ENCODE measurements at regions not wholly inside any gene's neighbourhood (a gene's known extent, or its start where the extent isn't known, plus 50 kb on each side); places are given as distances from the start of the nearest gene placed in this dataset.

DNA sequence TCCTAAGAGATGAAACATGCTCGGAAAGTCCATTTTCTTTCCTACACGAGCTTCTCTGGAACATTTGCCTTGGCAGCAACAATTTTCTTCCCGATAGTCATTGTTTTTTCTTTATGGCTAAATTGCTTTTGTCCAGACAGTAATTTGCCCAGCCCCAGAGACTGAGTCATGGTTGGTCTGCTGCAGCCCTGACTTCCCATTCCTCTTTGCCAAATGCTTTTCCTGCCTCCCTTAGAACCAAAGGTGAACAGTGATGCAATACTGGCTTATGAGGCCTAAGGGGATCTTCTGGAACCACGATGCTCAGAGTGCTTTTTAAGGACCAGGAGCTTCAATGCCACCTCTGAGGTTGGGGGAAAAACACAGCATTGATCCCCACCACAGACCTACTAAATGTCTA is 1599.6 kb upstream of the TMEM132C start:
- no peak overlapping the region for H4K91ac ChIP-seq (ENCODE audit: low read depth, low read length, poor library complexity)
- no peak for DNase-seq (ENCODE audit: low spot score)

GRCh38 chr12:126668538-126668937 is 1598.4 kb upstream of the TMEM132C start:
- Histone ChIP-seq H3K27ac (replicated peaks; ENCODE audit: low read length) (no peak overlapping the region), H3K9ac (ENCODE audit: low read depth, low read length, poor library complexity) (no peak overlapping the region), H3K27me3 (ENCODE audit: control insufficient read depth in 3 of 3, insufficient read depth in 3 of 3, low read depth in 1 of 3, low read length in 3 of 3) (no peaks in the 10 kb centered on the region), H2BK12ac (ENCODE audit: low read length) (no peak overlapping the region), H4K91ac (ENCODE audit: low read depth, low read length, poor library complexity) (no peak overlapping the region), H2BK15ac (ENCODE audit: low read length) (no peak overlapping the region), H3K9me3 (replicated peaks in 1 of 2; ENCODE audit: control insufficient read depth in 2 of 2, insufficient read depth in 1 of 2, low read depth in 1 of 2, low read length in 2 of 2) (no peaks in the 10 kb centered on the region), H3K4me3 (ENCODE audit: low read length in 2 of 2) (no peak overlapping the region), H3K4ac (ENCODE audit: low read length) (no peak overlapping the region), H3K36me3 (replicated peaks in 1 of 2; ENCODE audit: control insufficient read depth in 2 of 2, insufficient read depth in 2 of 2, low read length in 2 of 2) (no peaks in the 10 kb centered on the region), H3K4me1 (ENCODE audit: control insufficient read depth in 2 of 2, insufficient read depth in 1 of 2, low read depth in 1 of 2, low read length in 2 of 2) (no peaks in the 10 kb centered on the region), H3K23ac (ENCODE audit: low read depth, low read length, poor library complexity) (no peak overlapping the region), H4K8ac (ENCODE audit: low read depth, low read length) (no peak overlapping the region), H3K4me2 (ENCODE audit: insufficient read depth, low read length, poor library complexity, severe bottlenecking) (no peak overlapping the region), H2BK5ac (ENCODE audit: low read length) (no peak overlapping the region), H3K18ac (ENCODE audit: low read length) (no peak overlapping the region), H3K79me1 (ENCODE audit: low read depth, low read length) (no peaks in the 10 kb centered on the region), H2AK5ac (ENCODE audit: low read depth, low read length) (no peak overlapping the region), H2BK120ac (ENCODE audit: low read depth, low read length) (no peak overlapping the region), H3K14ac (ENCODE audit: low read length) (no peak overlapping the region), H2AFZ (ENCODE audit: low read length) (no peak overlapping the region)
- DNase-seq (ENCODE audit: low spot score) = no peak
- WGBS, 2 donors (ENCODE audit: extremely low coverage in 2 of 2, insufficient read length in 2 of 2, insufficient replicate concordance in 1 of 2) = no CpG with 5 or more reads among the region's 1 CpG

More for the DNA sequence above, 1599.6 kb upstream of the TMEM132C start:
- Histone ChIP-seq H3K14ac (ENCODE audit: low read length) (no peak overlapping the region), H3K18ac (ENCODE audit: low read length) (no peak overlapping the region), H2AFZ (ENCODE audit: low read length) (no peak overlapping the region), H3K4me2 (ENCODE audit: insufficient read depth, low read length, poor library complexity, severe bottlenecking) (no peak overlapping the region), H3K4ac (ENCODE audit: low read length) (no peak overlapping the region), H3K27ac (replicated peaks; ENCODE audit: low read length) (no peak overlapping the region), H2BK12ac (ENCODE audit: low read length) (no peak overlapping the region), H3K27me3 (ENCODE audit: control insufficient read depth in 3 of 3, insufficient read depth in 3 of 3, low read depth in 1 of 3, low read length in 3 of 3) (no peaks in the 10 kb centered on the region), H3K9ac (ENCODE audit: low read depth, low read length, poor library complexity) (no peak overlapping the region), H3K36me3 (replicated peaks in 1 of 2; ENCODE audit: control insufficient read depth in 2 of 2, insufficient read depth in 2 of 2, low read length in 2 of 2) (no peaks in the 10 kb centered on the region), H2BK15ac (ENCODE audit: low read length) (no peak overlapping the region), H3K79me1 (ENCODE audit: low read depth, low read length) (no peaks in the 10 kb centered on the region), H3K4me3 (ENCODE audit: low read length in 2 of 2) (no peak overlapping the region), H3K4me1 (ENCODE audit: control insufficient read depth in 2 of 2, insufficient read depth in 1 of 2, low read depth in 1 of 2, low read length in 2 of 2) (no peaks in the 10 kb centered on the region), H2BK120ac (ENCODE audit: low read depth, low read length) (no peak overlapping the region), H2AK5ac (ENCODE audit: low read depth, low read length) (no peak overlapping the region), H3K23ac (ENCODE audit: low read depth, low read length, poor library complexity) (no peak overlapping the region), H3K9me3 (replicated peaks in 1 of 2; ENCODE audit: control insufficient read depth in 2 of 2, insufficient read depth in 1 of 2, low read depth in 1 of 2, low read length in 2 of 2) (peaks cover 0 to 3% of the 10 kb centered on the region in 2 donors), H2BK5ac (ENCODE audit: low read length) (no peak overlapping the region), H4K8ac (ENCODE audit: low read depth, low read length) (no peak overlapping the region)
- WGBS, 2 donors (ENCODE audit: extremely low coverage in 2 of 2, insufficient read length in 2 of 2, insufficient replicate concordance in 1 of 2) = no CpG with 5 or more reads among the region's 4 CpGs

GRCh38 chr12:126668961-126669360 is 1598.0 kb upstream of the TMEM132C start:
- H3K4me3 ChIP-seq (ENCODE audit: low read length in 2 of 2) = no peak overlapping the region
- no peak overlapping the region for H2BK15ac ChIP-seq (ENCODE audit: low read length)
- H3K4ac ChIP-seq (ENCODE audit: low read length) = no peak overlapping the region
- H3K36me3 ChIP-seq (replicated peaks in 1 of 2; ENCODE audit: control insufficient read depth in 2 of 2, insufficient read depth in 2 of 2, low read length in 2 of 2) = no peaks in the 10 kb centered on the region
- no peak overlapping the region for H4K8ac ChIP-seq (ENCODE audit: low read depth, low read length)
- no peak overlapping the region for H2BK12ac ChIP-seq (ENCODE audit: low read length)
- no peak overlapping the region for H3K9ac ChIP-seq (ENCODE audit: low read depth, low read length, poor library complexity)
- H3K18ac ChIP-seq (ENCODE audit: low read length) = no peak overlapping the region
- no peak overlapping the region for H4K91ac ChIP-seq (ENCODE audit: low read depth, low read length, poor library complexity)
- no peak overlapping the region for H3K23ac ChIP-seq (ENCODE audit: low read depth, low read length, poor library complexity)
- H3K27ac ChIP-seq (replicated peaks; ENCODE audit: low read length) = no peak overlapping the region
- no peak overlapping the region for H3K14ac ChIP-seq (ENCODE audit: low read length)
- H3K79me1 ChIP-seq (ENCODE audit: low read depth, low read length) = no peaks in the 10 kb centered on the region
- H3K4me1 ChIP-seq (ENCODE audit: control insufficient read depth in 2 of 2, insufficient read depth in 1 of 2, low read depth in 1 of 2, low read length in 2 of 2) = no peaks in the 10 kb centered on the region
- no peak overlapping the region for H2AFZ ChIP-seq (ENCODE audit: low read length)
- no CpG with 5 or more reads among the region's 2 CpGs for WGBS, 2 donors (ENCODE audit: extremely low coverage in 2 of 2, insufficient read length in 2 of 2, insufficient replicate concordance in 1 of 2)
- H2BK5ac ChIP-seq (ENCODE audit: low read length) = no peak overlapping the region
- no peaks in the 10 kb centered on the region for H3K9me3 ChIP-seq (replicated peaks in 1 of 2; ENCODE audit: control insufficient read depth in 2 of 2, insufficient read depth in 1 of 2, low read depth in 1 of 2, low read length in 2 of 2)
- H2AK5ac ChIP-seq (ENCODE audit: low read depth, low read length) = no peak overlapping the region
- no peaks in the 10 kb centered on the region for H3K27me3 ChIP-seq (ENCODE audit: control insufficient read depth in 3 of 3, insufficient read depth in 3 of 3, low read depth in 1 of 3, low read length in 3 of 3)
- no peak for DNase-seq (ENCODE audit: low spot score)
- no peak overlapping the region for H3K4me2 ChIP-seq (ENCODE audit: insufficient read depth, low read length, poor library complexity, severe bottlenecking)
- no peak overlapping the region for H2BK120ac ChIP-seq (ENCODE audit: low read depth, low read length)

GRCh38 chr12:126676434-126676833 is 1590.5 kb upstream of the TMEM132C start:
- H3K79me1 ChIP-seq (ENCODE audit: low read depth, low read length) = no peaks in the 10 kb centered on the region
- no peak overlapping the region for H2BK5ac ChIP-seq (ENCODE audit: low read length)
- H3K14ac ChIP-seq (ENCODE audit: low read length) = no peak overlapping the region
- no peak overlapping the region for H2BK15ac ChIP-seq (ENCODE audit: low read length)
- no peak overlapping the region for H3K4ac ChIP-seq (ENCODE audit: low read length)
- H2AFZ ChIP-seq (ENCODE audit: low read length) = no peak overlapping the region
- no peak overlapping the region for H2BK120ac ChIP-seq (ENCODE audit: low read depth, low read length)
- no peak overlapping the region for H3K9ac ChIP-seq (ENCODE audit: low read depth, low read length, poor library complexity)
- H3K9me3 ChIP-seq (replicated peaks in 1 of 2; ENCODE audit: control insufficient read depth in 2 of 2, insufficient read depth in 1 of 2, low read depth in 1 of 2, low read length in 2 of 2) = no peaks in the 10 kb centered on the region
- no peaks in the 10 kb centered on the region for H3K36me3 ChIP-seq (replicated peaks in 1 of 2; ENCODE audit: control insufficient read depth in 2 of 2, insufficient read depth in 2 of 2, low read length in 2 of 2)
- H3K4me2 ChIP-seq (ENCODE audit: insufficient read depth, low read length, poor library complexity, severe bottlenecking) = no peak overlapping the region
- H4K8ac ChIP-seq (ENCODE audit: low read depth, low read length) = no peak overlapping the region
- H2BK12ac ChIP-seq (ENCODE audit: low read length) = no peak overlapping the region
- no peaks in the 10 kb centered on the region for H3K4me1 ChIP-seq (ENCODE audit: control insufficient read depth in 2 of 2, insufficient read depth in 1 of 2, low read depth in 1 of 2, low read length in 2 of 2)
- no peak overlapping the region for H3K27ac ChIP-seq (replicated peaks; ENCODE audit: low read length)
- H4K91ac ChIP-seq (ENCODE audit: low read depth, low read length, poor library complexity) = no peak overlapping the region
- H3K27me3 ChIP-seq (ENCODE audit: control insufficient read depth in 3 of 3, insufficient read depth in 3 of 3, low read depth in 1 of 3, low read length in 3 of 3) = no peaks in the 10 kb centered on the region
- no peak overlapping the region for H3K18ac ChIP-seq (ENCODE audit: low read length)
- no peak overlapping the region for H3K23ac ChIP-seq (ENCODE audit: low read depth, low read length, poor library complexity)
- no peak overlapping the region for H3K4me3 ChIP-seq (ENCODE audit: low read length in 2 of 2)
- no peak overlapping the region for H2AK5ac ChIP-seq (ENCODE audit: low read depth, low read length)
- DNase-seq (ENCODE audit: low spot score) = no peak
